Head of caudate nucleus (tissue), 42 donors: ENCODE measurements at regions not wholly inside any gene's neighbourhood (a gene's known extent, or its start where the extent isn't known, plus 50 kb on each side); places are given as distances from the start of the nearest gene placed in this dataset.

Experiments used
- DNase-seq, 42 donors: peaks; one replicate each; pipeline versions ENCODE4 v3.0.0 to v3.0.0-alpha.2; 2020 to 2021; ENCODE audit warnings: mixed read lengths in 7 of 42
- intact Hi-C: fragments of 100-400 bp; cut with DNase I; formaldehyde crosslinking; loops from one replicate; pipeline ENCODE4 v1.15.0; 2022

DNA sequence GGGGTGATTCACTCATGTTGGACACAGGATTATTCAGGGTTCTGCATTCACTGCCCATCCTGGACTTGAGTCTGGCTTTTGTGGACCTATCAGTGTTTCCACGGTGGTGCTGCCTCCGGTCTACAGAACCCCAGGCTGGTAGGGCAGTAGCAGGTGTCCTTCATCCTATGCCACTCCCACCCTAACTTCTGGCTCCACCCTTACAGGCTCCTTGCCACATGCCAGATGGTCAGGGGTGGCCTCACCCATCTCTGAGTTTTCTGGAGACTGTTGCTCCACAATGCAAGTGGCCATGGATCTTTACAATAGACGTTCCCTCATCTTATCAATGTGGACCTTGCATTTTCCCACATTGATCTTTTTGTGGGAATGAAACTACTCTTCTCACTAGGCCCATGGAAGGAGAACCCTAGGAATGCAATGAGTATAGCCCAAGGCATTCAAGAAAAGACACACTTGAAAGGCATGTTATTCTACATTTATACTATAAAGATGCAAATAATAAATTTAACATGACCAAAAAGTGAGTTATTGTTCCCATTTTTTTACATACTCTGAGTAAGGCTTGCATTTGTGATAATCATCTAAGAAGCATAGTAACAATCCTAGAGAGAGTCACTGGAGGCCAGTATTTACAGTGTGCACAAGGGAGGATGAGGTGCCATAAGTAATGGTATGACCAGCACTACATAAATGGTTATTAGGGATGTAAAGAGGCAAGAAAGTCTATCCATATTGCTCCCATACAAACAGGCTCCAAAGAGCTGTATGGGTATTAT is 57.4 kb upstream of the ADO start:
- DNase-seq: no peak
- intact Hi-C loops: no loop called here

DNA sequence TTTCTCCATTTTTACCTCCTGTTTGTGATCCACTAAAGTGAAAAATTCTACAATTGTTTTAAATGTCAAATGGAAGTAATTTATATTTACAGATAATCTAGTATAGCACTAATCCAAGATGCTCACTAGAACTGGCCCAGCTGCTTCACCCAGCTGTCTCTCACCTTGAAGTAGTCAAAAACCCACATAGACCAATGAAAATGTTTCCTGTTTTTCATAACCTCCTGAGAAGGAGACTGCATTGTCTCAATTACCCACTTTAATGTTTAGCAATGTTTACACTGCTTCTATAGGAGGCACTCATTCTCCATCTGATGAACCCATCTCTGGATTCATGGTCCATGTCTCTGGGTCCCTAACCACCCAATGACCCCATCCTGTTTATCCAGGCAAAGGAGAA is 56.1 kb upstream of the ADO start:
- intact Hi-C loops: no loop called here
- DNase-seq: no peak

DNA sequence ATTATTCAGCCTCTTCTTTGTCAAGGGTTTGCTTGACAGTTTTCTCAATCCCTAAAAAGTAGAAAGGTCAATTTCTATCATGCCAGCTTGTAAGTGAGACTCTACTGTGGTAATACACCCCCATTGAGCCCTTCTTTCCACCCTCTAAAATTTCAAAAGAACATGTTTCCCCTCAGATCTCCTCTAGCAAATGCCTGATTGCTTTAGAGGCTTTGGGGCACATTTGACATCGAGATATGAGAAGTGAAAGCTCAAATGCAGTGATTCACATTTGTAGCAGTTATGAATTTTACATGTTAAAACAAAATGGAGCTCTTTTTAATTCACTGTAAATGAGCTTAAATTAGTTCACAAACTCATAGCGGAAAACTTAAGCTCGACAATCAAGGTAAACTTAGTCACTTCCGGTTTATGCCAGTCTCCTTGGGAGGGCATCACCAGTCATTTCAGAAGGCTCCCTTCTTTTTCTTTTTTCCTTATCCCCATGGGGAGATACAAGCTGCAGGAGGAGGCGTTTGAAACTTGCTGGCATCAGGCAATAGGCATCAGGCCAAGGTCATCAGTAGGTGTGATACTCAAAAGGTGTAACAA is 55.3 kb upstream of the ADO start:
- intact Hi-C loops: no loop called here
- DNase-seq: no peak
